ENCODE measurements at regions not wholly inside any gene's neighbourhood (a gene's known extent, or its start where the extent isn't known, plus 50 kb on each side); places are given as distances from the start of the nearest gene placed in this dataset.

DNA sequence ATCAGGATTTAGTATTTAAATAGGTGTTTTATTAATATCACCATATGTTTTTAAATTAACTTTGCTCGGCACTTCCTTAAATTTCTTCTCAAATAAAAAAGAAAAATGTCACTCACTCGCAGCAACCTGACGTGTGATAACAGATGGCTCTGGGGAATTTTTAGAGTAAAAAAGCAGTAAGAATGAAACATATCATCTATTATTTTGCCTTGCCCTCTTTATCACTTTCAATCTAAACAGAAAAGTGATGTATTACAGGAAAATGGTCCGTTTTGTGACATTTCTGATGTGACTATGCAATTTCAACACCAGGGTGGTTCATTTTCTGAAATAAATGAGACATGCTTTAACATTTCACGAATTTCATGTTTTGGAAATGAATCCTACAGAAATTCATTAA lies 1368.0 kb upstream of the LRRTM1 start:
- no peaks in the 10 kb centered on the region for H3K27me3 ChIP-seq

DNA sequence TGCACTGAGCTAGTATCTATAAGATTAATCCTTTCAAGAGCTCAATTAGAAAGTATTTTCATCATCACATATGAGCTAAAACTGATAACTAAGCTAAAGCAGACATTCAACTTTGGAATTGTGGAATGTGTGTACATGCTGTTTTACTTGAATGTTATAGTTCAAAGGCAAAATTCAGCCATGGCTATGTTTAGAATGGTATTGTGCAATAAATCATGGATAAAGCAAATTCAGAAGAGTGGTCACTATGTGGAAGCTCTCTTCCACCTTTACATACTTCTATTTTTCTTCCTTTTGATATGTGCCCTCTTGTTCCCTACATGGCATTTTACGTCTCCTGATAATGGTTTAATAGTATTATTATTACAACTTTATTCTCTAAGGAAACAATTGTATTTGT lies 1366.3 kb upstream of the LRRTM1 start:
- no peaks in the 10 kb centered on the region for H3K36me3 ChIP-seq
- H3K27me3 ChIP-seq = no peaks in the 10 kb centered on the region
- intact Hi-C loops (cut with DNase I) = no loop called here
- no peak overlapping the region for H3K4me3 ChIP-seq
- DNase-seq (no peak), ATAC-seq (no peak)
- TF ChIP-seq, protein P1, sequence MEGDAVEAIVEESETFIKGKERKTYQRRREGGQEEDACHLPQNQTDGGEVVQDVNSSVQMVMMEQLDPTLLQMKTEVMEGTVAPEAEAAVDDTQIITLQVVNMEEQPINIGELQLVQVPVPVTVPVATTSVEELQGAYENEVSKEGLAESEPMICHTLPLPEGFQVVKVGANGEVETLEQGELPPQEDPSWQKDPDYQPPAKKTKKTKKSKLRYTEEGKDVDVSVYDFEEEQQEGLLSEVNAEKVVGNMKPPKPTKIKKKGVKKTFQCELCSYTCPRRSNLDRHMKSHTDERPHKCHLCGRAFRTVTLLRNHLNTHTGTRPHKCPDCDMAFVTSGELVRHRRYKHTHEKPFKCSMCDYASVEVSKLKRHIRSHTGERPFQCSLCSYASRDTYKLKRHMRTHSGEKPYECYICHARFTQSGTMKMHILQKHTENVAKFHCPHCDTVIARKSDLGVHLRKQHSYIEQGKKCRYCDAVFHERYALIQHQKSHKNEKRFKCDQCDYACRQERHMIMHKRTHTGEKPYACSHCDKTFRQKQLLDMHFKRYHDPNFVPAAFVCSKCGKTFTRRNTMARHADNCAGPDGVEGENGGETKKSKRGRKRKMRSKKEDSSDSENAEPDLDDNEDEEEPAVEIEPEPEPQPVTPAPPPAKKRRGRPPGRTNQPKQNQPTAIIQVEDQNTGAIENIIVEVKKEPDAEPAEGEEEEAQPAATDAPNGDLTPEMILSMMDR (IDR thresholded peaks at IDR 0.05) = no peak
- H3K4me1 ChIP-seq = no peaks in the 10 kb centered on the region
- no peaks in the 10 kb centered on the region for H3K9me3 ChIP-seq
- H3K27ac ChIP-seq = no peak overlapping the region

More for the DNA sequence above, 1368.0 kb upstream of the LRRTM1 start:
- no peaks in the 10 kb centered on the region for H3K4me1 ChIP-seq
- H3K9me3 ChIP-seq = no peaks in the 10 kb centered on the region
- DNase-seq (no peak), ATAC-seq (no peak)
- intact Hi-C loops (cut with DNase I) = no loop called here
- TF ChIP-seq, protein P1 (IDR thresholded peaks at IDR 0.05) = no peak
- H3K36me3 ChIP-seq = no peaks in the 10 kb centered on the region
- H3K27ac ChIP-seq = no peak overlapping the region
- no peak overlapping the region for H3K4me3 ChIP-seq

DNA sequence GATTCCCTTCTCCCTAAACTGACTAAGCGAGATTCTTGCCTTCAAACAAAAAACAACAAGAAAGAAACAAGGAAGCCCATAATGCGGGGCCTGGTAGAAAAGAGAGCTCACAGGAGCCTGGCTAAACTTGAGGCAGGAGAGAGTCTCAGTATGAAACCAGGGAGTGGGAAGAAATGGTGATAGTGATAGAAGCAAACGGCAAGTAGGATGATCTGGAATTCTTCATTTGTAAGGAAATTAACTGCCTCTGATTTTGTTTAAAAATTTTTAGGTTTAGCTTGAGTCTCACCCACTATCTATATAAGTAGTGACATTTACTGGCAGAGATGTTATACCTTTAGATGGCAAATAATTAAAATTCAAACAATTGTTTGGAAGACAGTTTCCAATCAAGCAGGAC lies 1356.5 kb upstream of the LRRTM1 start:
- intact Hi-C loops (cut with DNase I) = no loop called here
- peaks cover 0 to 36% of the 10 kb centered on the region in 2 donors for H3K9me3 ChIP-seq
- ATAC-seq (no peak), DNase-seq (no peak)
- H3K4me1 ChIP-seq = no peaks in the 10 kb centered on the region
- H3K4me3 ChIP-seq = no peak overlapping the region
- no peaks in the 10 kb centered on the region for H3K36me3 ChIP-seq
- TF ChIP-seq, protein P1 (IDR thresholded peaks at IDR 0.05) = no peak
- H3K27me3 ChIP-seq = no peaks in the 10 kb centered on the region
- no peak overlapping the region for H3K27ac ChIP-seq

DNA sequence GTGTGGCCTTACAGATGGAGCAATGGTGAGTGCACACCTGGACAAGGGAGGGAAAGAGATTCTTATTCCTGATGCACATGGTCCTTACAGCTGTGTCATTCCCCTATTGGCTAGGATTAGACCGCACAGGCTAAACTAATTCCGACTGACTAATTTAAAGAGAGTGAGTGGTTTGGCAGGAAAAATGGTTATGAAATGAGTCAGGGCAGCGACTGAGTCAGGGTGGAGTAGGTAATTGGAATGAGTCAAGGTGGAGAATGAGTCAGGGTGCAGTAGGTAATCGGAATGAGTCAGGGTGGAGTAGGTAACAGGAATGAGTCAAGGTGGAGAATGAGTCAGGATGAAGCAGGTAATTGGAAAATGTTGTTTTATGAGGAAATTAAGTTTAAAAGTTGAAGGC lies 1353.7 kb upstream of the LRRTM1 start:
- Histone ChIP-seq H3K9me3 (peaks cover 0 to 48% of the 10 kb centered on the region in 2 donors), H3K36me3 (no peaks in the 10 kb centered on the region), H3K27ac (no peak overlapping the region), H3K4me1 (no peaks in the 10 kb centered on the region), H3K4me3 (no peak overlapping the region), H3K27me3 (no peaks in the 10 kb centered on the region)
- intact Hi-C loops (cut with DNase I) = no loop called here
- no peak for DNase-seq
- TF ChIP-seq, protein P1 (IDR thresholded peaks at IDR 0.05) = no peak
- no peak for ATAC-seq

DNA sequence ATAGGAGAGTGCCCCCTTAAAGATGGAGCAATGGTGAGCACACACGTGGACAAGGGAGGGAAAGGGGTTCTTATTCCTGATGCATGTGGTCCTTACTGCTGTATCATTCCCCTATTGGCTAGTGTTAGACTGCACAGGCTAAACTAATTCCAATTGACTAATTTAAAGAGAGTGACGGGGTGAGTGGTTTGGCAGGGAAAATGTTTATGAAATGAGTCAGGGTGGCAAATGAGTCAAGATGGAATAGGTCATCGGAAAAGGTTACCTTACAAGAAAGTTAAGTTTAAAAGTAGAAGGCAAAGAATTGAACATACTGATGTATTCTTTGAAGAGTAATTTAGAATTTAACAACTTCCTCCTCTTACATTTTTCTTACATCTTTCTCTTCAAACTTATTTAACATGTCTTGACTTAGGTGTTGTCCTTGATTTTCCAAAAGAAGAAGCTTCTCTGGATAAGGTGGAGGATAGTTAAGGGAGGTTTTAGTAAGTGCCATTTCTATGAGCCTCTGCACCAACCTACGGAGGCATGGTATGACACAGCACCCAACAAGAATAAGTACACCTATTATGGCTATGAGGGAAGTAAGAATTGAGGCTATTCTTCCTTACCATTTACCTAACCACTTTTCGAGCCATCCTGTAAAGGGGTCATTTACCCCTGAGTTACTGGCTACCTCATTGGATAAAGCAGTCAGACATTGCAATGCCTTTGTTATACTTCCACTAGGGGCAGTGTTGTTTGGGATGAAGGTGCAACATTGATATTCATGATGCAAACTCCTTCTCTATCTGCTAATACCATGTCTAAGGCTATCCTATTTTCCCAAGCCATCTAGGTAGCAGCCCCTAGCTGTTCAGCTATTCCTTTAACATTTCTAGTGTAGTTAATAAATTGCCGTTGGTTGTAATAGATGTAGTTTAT lies 1345.8 kb upstream of the LRRTM1 start:
- DNase-seq = no peak
- TF ChIP-seq, protein P1 (IDR thresholded peaks at IDR 0.05) = no peak
- Histone ChIP-seq H3K27me3 (no peaks in the 10 kb centered on the region), H3K4me3 (no peak overlapping the region), H3K9me3 (peaks cover 0 to 22% of the 10 kb centered on the region in 2 donors), H3K4me1 (no peaks in the 10 kb centered on the region), H3K36me3 (no peaks in the 10 kb centered on the region), H3K27ac (no peak overlapping the region)
- intact Hi-C loops (cut with DNase I) = no loop called here
- ATAC-seq = no peak

All from left lung (tissue), 4 donors.